ENCODE measurements at regions not wholly inside any gene's neighbourhood (a gene's known extent, or its start where the extent isn't known, plus 50 kb on each side); places are given as distances from the start of the nearest gene placed in this dataset.

GRCh38 chr19:28475525-28475924, 737.4 kb downstream of the UQCRFS1 start:
- TF ChIP-seq SP1 (IDR thresholded peaks at IDR 0.05) (no peak), PKNOX1 (IDR thresholded peaks at IDR 0.05) (no peak), FOXA1 (IDR thresholded peaks at IDR 0.05) (no peak), FOXK2 (IDR thresholded peaks at IDR 0.05) (no peak), FOXM1 (IDR thresholded peaks at IDR 0.05; ENCODE audit: borderline replicate concordance) (no peak), SUZ12 (IDR thresholded peaks at IDR 0.05) (no peak), BHLHE40 (IDR thresholded peaks at IDR 0.05; ENCODE audit: borderline replicate concordance) (no peak), ARNT (IDR thresholded peaks at IDR 0.05) (no peak), L3MBTL2 (conservative IDR thresholded peaks at IDR 0.05) (no peak)
